HepG2 (cell line): ENCODE measurements at regions not wholly inside any gene's neighbourhood (a gene's known extent, or its start where the extent isn't known, plus 50 kb on each side); places are given as distances from the start of the nearest gene placed in this dataset.

Source experiments
- ATAC-seq: fragments of 200-7000 bp; cut with Tn5 transposase; 3 replicates; pipeline ENCODE4 v1.9.1; 2020; ENCODE audit warnings: mild to moderate bottlenecking, moderate library complexity
- BruUV-seq: library from RNA; stranded (reverse); fragments of 400-500 nt; replicated peaks from 2 replicates; lab custom pipeline; 2021; lab: Mats Ljungman, UMichigan
- CTCF ChIA-PET: fragments of 300-600 bp; formaldehyde crosslinking; extraction: SDS; loops from one replicate; lab custom pipeline; 2021; ENCODE audit warnings: low total read pairs, inconsistent platforms, low intra/inter-chr PET ratio; lab: Yijun Ruan, JAX
- POLR2A ChIA-PET: fragments of 350-600 bp; sonication (Branson Sonifier 250); formaldehyde crosslinking; loops from one replicate; lab custom pipeline; 2020; ENCODE audit warnings: antibody characterized with exemption, inconsistent platforms; lab: Yijun Ruan, JAX
- DNase-seq: peaks from one replicate; pipeline ENCODE4 v3.0.0-alpha.2; 2015; ENCODE audit warnings: low spot score
- FAIRE-seq: peaks from 3 replicates; lab custom pipeline; 2011; peaks lifted over from hg19 to GRCh38; lab: Jason Lieb, UNC
- H2AFZ ChIP-seq: one replicate; pipeline ENCODE4 v1.6.1; 2011; ENCODE audit warnings: low read length, inconsistent platforms
- H3K27ac ChIP-seq: fragments of 300-600 bp; 3 replicates; pipeline ENCODE4 v1.8.0; 2011; ENCODE audit warnings: mixed run types, mild to moderate bottlenecking, mixed read lengths, low read length, inconsistent platforms; ENCODE audit not compliant: insufficient read depth; ENCODE audit errors: extremely low read length
- H3K27me3 ChIP-seq, 2 experiments: fragments of 200-600 bp in 1 of 2; 2 replicates in 1 of 2; 3 replicates in 1 of 2; pipeline versions ENCODE4 v1.6.0 to v1.8.0; 2011; ENCODE audit warnings: low read length in 2 of 2, mild to moderate bottlenecking in 2 of 2, moderate library complexity in 2 of 2, inconsistent platforms in 1 of 2; ENCODE audit not compliant: insufficient read depth in 2 of 2, control insufficient read depth in 1 of 2
- H3K36me3 ChIP-seq, 2 experiments: fragments of 200-600 bp in 1 of 2; replicated peaks in 1 of 2; 2 replicates in 1 of 2; 3 replicates in 1 of 2; pipeline versions ENCODE4 v1.5.1 to v1.8.0; 2011; ENCODE audit warnings: low read length in 2 of 2, inconsistent platforms in 1 of 2; ENCODE audit not compliant: insufficient read depth in 2 of 2, control insufficient read depth in 1 of 2
- H3K4me1 ChIP-seq: 2 replicates; pipeline ENCODE4 v1.5.1; 2012; ENCODE audit warnings: low read length, inconsistent platforms; ENCODE audit not compliant: insufficient read depth
- H3K4me2 ChIP-seq: 2 replicates; pipeline ENCODE4 v1.6.0; 2011; ENCODE audit warnings: low read depth, low read length, inconsistent platforms
- H3K4me3 ChIP-seq, 3 experiments: fragments of 200-600 bp in 1 of 3; sonication (generic), shearing (Covaris generic) in 1 of 3; replicated peaks in 1 of 3; 2 replicates each; pipeline ENCODE4 v1.5.1; 2011 to 2016; ENCODE audit warnings: low read length in 3 of 3, inconsistent platforms in 2 of 3, low read depth in 2 of 3, mild to moderate bottlenecking in 2 of 3, control low read depth in 1 of 3, mixed read lengths in 1 of 3; ENCODE audit not compliant: insufficient read depth in 1 of 3
- H3K79me2 ChIP-seq: one replicate; pipeline ENCODE4 v1.6.1; 2011; ENCODE audit warnings: low read length, inconsistent platforms; ENCODE audit not compliant: insufficient read depth
- H3K9ac ChIP-seq: 2 replicates; pipeline ENCODE4 v1.6.0; 2011; ENCODE audit warnings: mild to moderate bottlenecking, low read depth, low read length, inconsistent platforms; ENCODE audit not compliant: insufficient read depth
- H3K9me3 ChIP-seq: 2 replicates; pipeline ENCODE4 v1.5.1; 2012; ENCODE audit warnings: mild to moderate bottlenecking, low read length
- H4K20me1 ChIP-seq: 2 replicates; pipeline ENCODE4 v1.6.0; 2011; ENCODE audit warnings: inconsistent platforms, mild to moderate bottlenecking, low read length, moderate library complexity; ENCODE audit not compliant: insufficient read depth
- MAZ ChIP-seq, 2 experiments: sonication (generic) in 1 of 2; formaldehyde crosslinking in 1 of 2; IDR thresholded peaks; 2 replicates each; pipeline versions ENCODE4 v1.5.0 to v1.6.1; 2012 to 2020; ENCODE audit warnings: low read depth in 2 of 2, mild to moderate bottlenecking in 2 of 2, borderline replicate concordance in 1 of 2, improper control_type of control experiment in 1 of 2, low read length in 1 of 2, missing genetic modification reagents in 1 of 2, moderate library complexity in 1 of 2
- MTA3 ChIP-seq: sonication (generic); formaldehyde crosslinking; IDR thresholded peaks from 2 replicates; pipeline ENCODE4 v1.4.0; 2020; ENCODE audit warnings: missing genetic modification reagents
- MYC ChIP-seq: sonication (generic); formaldehyde crosslinking; IDR thresholded peaks from 2 replicates; pipeline ENCODE4 v1.9.0; 2021; ENCODE audit warnings: missing genetic modification reagents, borderline replicate concordance
- NFATC3 ChIP-seq: sonication (generic); formaldehyde crosslinking; IDR thresholded peaks from 2 replicates; pipeline ENCODE4 v1.5.1; 2020; ENCODE audit warnings: mild to moderate bottlenecking, missing genetic modification reagents
- PAX8 ChIP-seq: sonication (generic); formaldehyde crosslinking; IDR thresholded peaks from 2 replicates; pipeline ENCODE4 v1.8.0; 2022; ENCODE audit warnings: mild to moderate bottlenecking, missing genetic modification reagents, borderline replicate concordance
- PLSCR1 ChIP-seq: sonication (generic); formaldehyde crosslinking; IDR thresholded peaks from 2 replicates; pipeline ENCODE4 v1.5.0; 2020; ENCODE audit warnings: missing genetic modification reagents, mild to moderate bottlenecking, borderline replicate concordance
- RFX5 ChIP-seq: IDR thresholded peaks from 2 replicates; pipeline ENCODE4 v1.6.1; 2011; ENCODE audit warnings: low read depth, low read length, improper control_type of control experiment
- RFXANK ChIP-seq: IDR thresholded peaks from 2 replicates; pipeline ENCODE4 v1.6.1; 2016
- TARDBP ChIP-seq: sonication (generic); formaldehyde crosslinking; IDR thresholded peaks from 2 replicates; pipeline ENCODE4 v1.8.0; 2022; ENCODE audit warnings: mild to moderate bottlenecking, missing genetic modification reagents
- XBP1 ChIP-seq: sonication (generic); formaldehyde crosslinking; IDR thresholded peaks from 2 replicates; pipeline ENCODE4 v1.5.0; 2020; ENCODE audit warnings: missing genetic modification reagents
- ZFYVE20 ChIP-seq: sonication (generic); formaldehyde crosslinking; IDR thresholded peaks from 2 replicates; pipeline ENCODE4 v1.8.0; 2023; ENCODE audit warnings: low read depth, mild to moderate bottlenecking, moderate library complexity, missing genetic modification reagents, borderline replicate concordance
- ZNF225 ChIP-seq: sonication (generic); formaldehyde crosslinking; IDR thresholded peaks from 2 replicates; pipeline ENCODE4 v1.4.0; 2020; ENCODE audit warnings: mild to moderate bottlenecking, missing genetic modification reagents
- ZNF329 ChIP-seq: sonication (generic); formaldehyde crosslinking; IDR thresholded peaks from 2 replicates; pipeline ENCODE4 v1.9.0; 2021; ENCODE audit warnings: low read depth, mild to moderate bottlenecking, missing genetic modification reagents
- ZNF563 ChIP-seq: sonication (generic); formaldehyde crosslinking; IDR thresholded peaks from 2 replicates; pipeline ENCODE4 v1.8.0; 2022; ENCODE audit warnings: mild to moderate bottlenecking, moderate library complexity, missing genetic modification reagents
- ZNF589 ChIP-seq: sonication (generic); formaldehyde crosslinking; conservative IDR thresholded peaks from 2 replicates; pipeline ENCODE4 v1.8.0; 2022; ENCODE audit warnings: mild to moderate bottlenecking, moderate library complexity, missing genetic modification reagents
- ZNF891 ChIP-seq: sonication (generic); formaldehyde crosslinking; IDR thresholded peaks from 2 replicates; pipeline ENCODE4 v1.5.0; 2020; ENCODE audit warnings: mild to moderate bottlenecking, missing genetic modification reagents
- WGBS: methylation state at CpG from one replicate; pipeline ENCODE4 v1.1.6; 2017; ENCODE audit warnings: low lambda C conversion rate; 5-methylcytosine and 5-hydroxymethylcytosine counted together
- in situ Hi-C: cut with HindIII; loops from 2 replicates; pipeline ENCODE4 v1.10.0; 2017; ENCODE audit warnings: low pct_unique_long_range_greater_than_20kb; ENCODE audit not compliant: extremely low pct_ligation_motif_present
- intact Hi-C: fragments of 100-400 bp; cut with micrococcal nuclease; formaldehyde crosslinking; loops from one replicate; pipeline ENCODE4 v1.10.0; 2022; ENCODE audit not compliant: unreplicated experiment

- no peaks in the 10 kb centered on the region for H3K36me3 ChIP-seq
- peaks cover 0 to 33% of the 10 kb centered on the region in 2 experiments; a peak in 2 of 5 replicates for H3K27me3 ChIP-seq
- DNase-seq (no peak), ATAC-seq (no peak), FAIRE-seq (no peak)
- peaks cover 18% of the 10 kb centered on the region for H3K4me1 ChIP-seq
- intact Hi-C loops (loop anchor here (10.0 kb wide), 1 partner anchor 125 kb away; no protein-coding TSS in a partner anchor), in situ Hi-C loops (loop anchor here (10.0 kb wide), 1 partner anchor 175 kb away; the partner anchor contains the start of gene USP12)
- H3K9ac ChIP-seq, result no peak overlapping the region
- no peak overlapping the region for H3K4me3 ChIP-seq
- H3K9me3 ChIP-seq, result no peaks in the 10 kb centered on the region
- ChIA-PET CTCF (no interaction called here), POLR2A (no interaction called here)
- no peak overlapping the region for H2AFZ ChIP-seq
- H4K20me1 ChIP-seq, result no peaks in the 10 kb centered on the region
- no peak overlapping the region for H3K4me2 ChIP-seq
- 44% methylated on average over 7 of the region's 7 CpGs for WGBS
- no TSS peak for BruUV-seq
- no peak for TF ChIP-seq MTA3
- TF ChIP-seq RFXANK (CRISPR knock-in tag), result no peak
- no peak for TF ChIP-seq RFX5
- H3K27ac ChIP-seq, result no peak overlapping the region
- H3K79me2 ChIP-seq, result no peaks in the 10 kb centered on the region
Observed at GRCh38 chr13:26999499-26999898, 172.1 kb downstream of the USP12 start.

- H3K4me1 ChIP-seq, result peaks cover 30% of the 10 kb centered on the region
- no peak overlapping the region for H3K4me2 ChIP-seq
- intact Hi-C loops (loop anchor here (10.0 kb wide), 1 partner anchor 127 kb away; no protein-coding TSS in a partner anchor), in situ Hi-C loops (loop anchor here (10.0 kb wide), 1 partner anchor 177 kb away; the partner anchor contains the start of gene USP12)
- no peak overlapping the region for H3K27ac ChIP-seq
- no peak for ATAC-seq
- no TSS peak for BruUV-seq
- no peak for FAIRE-seq
- DNase-seq, result no peak
- WGBS, result 29% methylated on average over 7 of the region's 8 CpGs
- ChIA-PET POLR2A (no interaction called here), CTCF (no interaction called here)
- H3K9ac ChIP-seq, result no peak overlapping the region
- no peaks in the 10 kb centered on the region for H3K79me2 ChIP-seq
- H3K4me3 ChIP-seq, result no peak overlapping the region
- TF ChIP-seq ZNF563 (no peak), PLSCR1 (CRISPR knock-in tag) (no peak), MYC (CRISPR knock-in tag) (no peak), PAX8 (CRISPR knock-in tag) (no peak), ZNF891 (no peak), TARDBP (CRISPR knock-in tag) (no peak), ZNF589 (CRISPR knock-in tag) (no peak), MAZ (IDR thresholded peaks at IDR 0.05; ENCODE audit: borderline replicate concordance, low read depth, low read length) (no peak), MAZ (CRISPR knock-in tag; IDR thresholded peaks at IDR 0.05; ENCODE audit: low read depth) (no peak), ZFYVE20 (CRISPR knock-in tag) (no peak), XBP1 (CRISPR knock-in tag) (no peak), ZNF225 (CRISPR knock-in tag) (no peak), NFATC3 (no peak), ZNF329 (CRISPR knock-in tag) (no peak)
- H3K36me3 ChIP-seq, result no peaks in the 10 kb centered on the region
- no peaks in the 10 kb centered on the region for H4K20me1 ChIP-seq
- H2AFZ ChIP-seq, result no peak overlapping the region
- H3K9me3 ChIP-seq, result no peaks in the 10 kb centered on the region
- H3K27me3 ChIP-seq, result peaks cover 0 to 22% of the 10 kb centered on the region in 2 experiments; a peak in 2 of 5 replicates
Observed at GRCh38 chr13:26998292-26998691, 173.3 kb downstream of the USP12 start.
